Body of pancreas (tissue), 4 donors: ENCODE measurements at regions not wholly inside any gene's neighbourhood (a gene's known extent, or its start where the extent isn't known, plus 50 kb on each side); places are given as distances from the start of the nearest gene placed in this dataset.

Experiments
- ATAC-seq: fragments of 150-250 bp; one replicate; pipeline ENCODE4 v1.9.1; 2016
- DNase-seq, 4 donors: peaks; one replicate each; pipeline ENCODE4 v3.0.0-alpha.2; 2019
- H3K27ac ChIP-seq, 4 donors: fragments of 200-600 bp; sonication (generic); 1 replicate in 3 of 4; 2 replicates in 1 of 4; pipeline versions ENCODE4 v1.5.1 to v1.6.1; 2016 to 2019; ENCODE audit warnings: mild to moderate bottlenecking in 1 of 4, mixed read lengths in 1 of 4, moderate library complexity in 1 of 4
- H3K27me3 ChIP-seq, 2 donors: fragments of 200-600 bp; sonication (generic); one replicate each; pipeline ENCODE4 v1.6.0; 2016; ENCODE audit warnings: mild to moderate bottlenecking in 1 of 2
- H3K36me3 ChIP-seq, 2 donors: fragments of 200-600 bp; sonication (generic); replicated peaks in 1 of 2; 2 replicates each; pipeline ENCODE4 v1.5.1; 2016; ENCODE audit warnings: low read depth in 2 of 2; ENCODE audit not compliant: insufficient read depth in 1 of 2
- H3K4me1 ChIP-seq: fragments of 200-600 bp; sonication (generic); one replicate; pipeline ENCODE4 v1.6.0; 2016
- H3K4me3 ChIP-seq, 2 donors: fragments of 200-600 bp; sonication (generic); 1 replicate in 1 of 2; 2 replicates in 1 of 2; pipeline ENCODE4 v1.5.1; 2016 to 2019
- H3K9me3 ChIP-seq, 3 donors: fragments of 200-600 bp; sonication (generic); 1 replicate in 2 of 3; 2 replicates in 1 of 3; pipeline ENCODE4 v1.5.1; 2016
- CTCF ChIP-seq, 7 experiments: fragments of 450-650 bp in 4 of 7; fragments of 200-600 bp in 3 of 7; sonication (generic) in 3 of 7; IDR thresholded peaks; one replicate each; pipeline ENCODE4 v1.5.1; 2016 to 2019; ENCODE audit warnings: antibody characterized with exemption in 7 of 7
- POLR2A ChIP-seq, 3 donors: fragments of 450-650 bp; IDR thresholded peaks; one replicate each; pipeline ENCODE4 v1.6.1; 2016; ENCODE audit warnings: antibody characterized with exemption in 3 of 3, mild to moderate bottlenecking in 2 of 3
- WGBS, 2 donors: methylation state at CpG; one replicate each; pipeline ENCODE4 v1.1.5; 2017; 5-methylcytosine and 5-hydroxymethylcytosine counted together
- intact Hi-C: fragments of 100-400 bp; cut with DNase I; formaldehyde crosslinking; loops from one replicate; pipeline ENCODE4 v1.15.1; 2023

GRCh38 chr3:46130631-46131310 lies 77.3 kb downstream of the CCR1 start:
- Histone ChIP-seq H3K27ac (peak overlapping the region in 1 of 4 donors; percentile 49), H3K27me3 (no peaks in the 10 kb centered on the region), H3K9me3 (no peaks in the 10 kb centered on the region), H3K4me3 (no peak overlapping the region), H3K36me3 (no peaks in the 10 kb centered on the region), H3K4me1 (no peaks in the 10 kb centered on the region)
- no peak for ATAC-seq
- intact Hi-C loops = no loop called here
- no peak for DNase-seq
- no peak for TF ChIP-seq POLR2A (IDR thresholded peaks at IDR 0.05)
- TF ChIP-seq CTCF (IDR thresholded peaks at IDR 0.05) = no peak
- WGBS, 2 donors = 66 to 72% methylated on average over 7 of the region's 7 CpGs

- ATAC-seq (no peak), DNase-seq (no peak)
- intact Hi-C loops = no loop called here
- WGBS, 2 donors = 42 to 55% methylated on average over 3 of the region's 3 CpGs
- Histone ChIP-seq H3K27me3 (no peaks in the 10 kb centered on the region), H3K4me3 (no peak overlapping the region), H3K27ac (no peak overlapping the region), H3K4me1 (no peaks in the 10 kb centered on the region), H3K9me3 (no peaks in the 10 kb centered on the region), H3K36me3 (no peaks in the 10 kb centered on the region)
- TF ChIP-seq CTCF (IDR thresholded peaks at IDR 0.05) (no peak), POLR2A (IDR thresholded peaks at IDR 0.05) (no peak)
Observed at GRCh38 chr3:46129588-46130272, 78.4 kb downstream of the CCR1 start.

GRCh38 chr3:46127503-46127902 lies 80.6 kb downstream of the CCR1 start:
- Histone ChIP-seq H3K4me1 (no peaks in the 10 kb centered on the region), H3K27me3 (no peaks in the 10 kb centered on the region), H3K4me3 (no peak overlapping the region), H3K9me3 (no peaks in the 10 kb centered on the region), H3K36me3 (no peaks in the 10 kb centered on the region), H3K27ac (no peak overlapping the region)
- intact Hi-C loops = no loop called here
- DNase-seq (no peak), ATAC-seq (peak; percentile 38)
- TF ChIP-seq CTCF (IDR thresholded peaks at IDR 0.05) (no peak), POLR2A (IDR thresholded peaks at IDR 0.05) (no peak)
- WGBS, 2 donors = 79 to 83% methylated on average over 1 of the region's 1 CpG

GRCh38 chr3:46124216-46125177 lies 83.6 kb downstream of the CCR1 start:
- Histone ChIP-seq H3K27me3 (no peaks in the 10 kb centered on the region), H3K27ac (peak overlapping the region in 1 of 4 donors; percentile 28), H3K36me3 (no peaks in the 10 kb centered on the region), H3K9me3 (no peaks in the 10 kb centered on the region), H3K4me1 (no peaks in the 10 kb centered on the region), H3K4me3 (no peak overlapping the region)
- WGBS, 2 donors = 70 to 73% methylated on average over 6 of the region's 6 CpGs
- DNase-seq (peak in 1 of 4 donors; percentile 20), ATAC-seq (peak; percentile 21)
- intact Hi-C loops = no loop called here
- TF ChIP-seq CTCF (IDR thresholded peaks at IDR 0.05) = no peak
- no peak for TF ChIP-seq POLR2A (IDR thresholded peaks at IDR 0.05)
